GM21526 (cell line): ENCODE measurements at regions not wholly inside any gene's neighbourhood (a gene's known extent, or its start where the extent isn't known, plus 50 kb on each side); places are given as distances from the start of the nearest gene placed in this dataset.
"Not testable (repeated sequence)": the region's sequence is repeated elsewhere in the genome, so short reads cannot be mapped to it uniquely, and the experiment has no call there.

Source experiments
- ATAC-seq: cut with Tn5 transposase; IDR thresholded peaks from one replicate; pipeline ENCODE4 v1.9.1; 2021; ENCODE audit warnings: moderate library complexity; ENCODE audit not compliant: unreplicated experiment, low FRiP score

- no peak for ATAC-seq
Observed at GRCh38 chr6:113009682-113010081, 662.6 kb downstream of the RFPL4B start.

GRCh38 chr6:113010196-113010989 is 663.3 kb downstream of the RFPL4B start:
- no peak for ATAC-seq

- no peak for ATAC-seq
Observed at GRCh38 chr6:113011389-113011788, 664.3 kb downstream of the RFPL4B start.

- no peak for ATAC-seq
Observed at GRCh38 chr6:113011801-113012200, 664.7 kb downstream of the RFPL4B start.

- no peak for ATAC-seq
Observed at GRCh38 chr6:113015249-113015648, 668.1 kb downstream of the RFPL4B start.

- ATAC-seq = no peak
Observed at GRCh38 chr6:113017353-113017752, 670.2 kb downstream of the RFPL4B start.

- no peak for ATAC-seq
Observed at GRCh38 chr6:113018351-113019151, 671.4 kb downstream of the RFPL4B start.

GRCh38 chr6:113019176-113019575 is 672.0 kb downstream of the RFPL4B start:
- ATAC-seq = no peak

GRCh38 chr6:113027780-113028179 is 680.6 kb downstream of the RFPL4B start:
- no peak for ATAC-seq

GRCh38 chr6:113029161-113029560 is 682.0 kb downstream of the RFPL4B start:
- not testable (repeated sequence) for ATAC-seq

GRCh38 chr6:113031591-113032238 is 684.6 kb downstream of the RFPL4B start:
- no peak for ATAC-seq

GRCh38 chr6:113039005-113039404 is 691.9 kb downstream of the RFPL4B start:
- no peak for ATAC-seq

GRCh38 chr6:113047148-113047547 is 700.0 kb downstream of the RFPL4B start:
- ATAC-seq = no peak

- no peak for ATAC-seq
Observed at GRCh38 chr6:113047932-113048331, 700.8 kb downstream of the RFPL4B start.

- ATAC-seq = no peak
Observed at GRCh38 chr6:113048741-113049140, 701.6 kb downstream of the RFPL4B start.

- no peak for ATAC-seq
Observed at GRCh38 chr6:113049190-113049589, 702.1 kb downstream of the RFPL4B start.

- no peak for ATAC-seq
Observed at GRCh38 chr6:113050010-113050858, 703.1 kb downstream of the RFPL4B start.

- ATAC-seq = no peak
Observed at GRCh38 chr6:113050979-113051378, 703.8 kb downstream of the RFPL4B start.

- no peak for ATAC-seq
Observed at GRCh38 chr6:113052506-113052905, 705.4 kb downstream of the RFPL4B start.

GRCh38 chr6:113055061-113055460 is 707.9 kb downstream of the RFPL4B start:
- no peak for ATAC-seq
